ENCODE measurements at regions not wholly inside any gene's neighbourhood (a gene's known extent, or its start where the extent isn't known, plus 50 kb on each side); places are given as distances from the start of the nearest gene placed in this dataset.

DNA sequence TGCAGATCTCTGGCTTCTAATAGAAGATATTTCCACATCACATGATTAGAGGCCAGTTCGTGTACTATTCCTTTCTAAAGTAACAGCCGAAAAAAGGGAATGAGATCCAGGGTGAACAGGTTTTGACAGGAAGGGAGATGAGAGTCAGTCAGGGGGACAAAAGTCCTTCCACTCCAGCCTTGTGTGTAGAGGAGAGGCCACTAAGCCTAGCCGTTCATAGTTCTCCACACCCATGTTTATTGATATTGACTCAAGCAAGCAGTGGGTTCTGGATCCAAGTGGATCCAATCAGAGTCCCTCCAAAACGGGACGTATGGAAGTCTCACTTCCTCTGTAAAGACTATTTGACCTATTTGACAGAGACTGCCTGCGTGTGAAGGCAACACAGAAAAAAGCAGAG lies 80.4 kb upstream of the LRIG1 start:
- Mint-ChIP-seq H3K36me3 (ENCODE audit: low read depth) (no peaks in the 10 kb centered on the region), H3K9me3 (peaks cover 7% of the 10 kb centered on the region), H3K4me1 (peaks cover 10% of the 10 kb centered on the region), H3K27me3 (peaks cover 29% of the 10 kb centered on the region), H3K27ac (no peak overlapping the region), H3K4me3 (no peak overlapping the region)
- ChIA-PET POLR2A (no interaction called here), CTCF (interaction anchor here (2.1 kb wide), 1 partner anchor 173 kb away, joined by 6 read pairs; no protein-coding TSS in a partner anchor)
- DNase-seq, result no peak

DNA sequence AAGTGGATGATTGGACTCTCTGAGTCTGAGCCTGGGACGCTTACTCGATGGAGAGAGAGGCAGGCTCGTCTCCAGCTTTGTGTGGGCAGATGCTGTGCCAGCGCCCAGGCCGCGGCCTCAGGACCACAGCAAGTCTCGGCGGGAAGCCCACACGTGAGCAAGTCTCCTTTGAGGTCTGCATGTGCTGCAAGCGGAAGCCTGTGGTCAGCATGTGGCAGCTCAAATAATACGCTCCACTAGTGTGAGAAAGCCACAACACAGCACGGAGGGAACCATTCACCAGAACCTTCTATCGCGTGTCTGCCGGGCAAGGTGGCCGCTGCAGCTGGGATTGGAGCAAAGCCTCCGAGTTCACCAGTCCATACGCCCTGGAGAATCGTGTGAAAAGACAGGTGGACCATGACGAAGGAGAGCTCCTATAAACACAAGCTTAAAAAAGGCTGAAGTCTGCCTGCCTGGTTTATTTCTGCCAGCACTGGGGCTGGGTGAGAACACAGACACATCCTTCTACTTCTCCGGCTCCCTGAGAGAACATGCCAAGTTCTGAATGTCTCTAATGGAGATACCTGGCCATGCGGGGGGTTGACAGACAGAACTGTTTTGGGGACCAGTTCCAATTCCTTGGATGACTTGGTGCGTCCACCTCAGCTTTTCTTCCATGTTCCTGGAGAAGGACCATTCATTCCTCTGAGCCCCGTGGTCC lies 82.0 kb upstream of the LRIG1 start:
- Mint-ChIP-seq H3K4me1 (peaks cover 10% of the 10 kb centered on the region), H3K36me3 (ENCODE audit: low read depth) (no peaks in the 10 kb centered on the region), H3K9me3 (peaks cover 7% of the 10 kb centered on the region), H3K27ac (no peak overlapping the region), H3K4me3 (no peak overlapping the region), H3K27me3 (peaks cover 29% of the 10 kb centered on the region)
- ChIA-PET POLR2A (no interaction called here), CTCF (interaction anchor here (1.1 to 2.1 kb wide), 2 partner anchors 174 to 205 kb away, joined by 3 to 6 read pairs; no protein-coding TSS in a partner anchor)
- DNase-seq, result peak; percentile 39

DNA sequence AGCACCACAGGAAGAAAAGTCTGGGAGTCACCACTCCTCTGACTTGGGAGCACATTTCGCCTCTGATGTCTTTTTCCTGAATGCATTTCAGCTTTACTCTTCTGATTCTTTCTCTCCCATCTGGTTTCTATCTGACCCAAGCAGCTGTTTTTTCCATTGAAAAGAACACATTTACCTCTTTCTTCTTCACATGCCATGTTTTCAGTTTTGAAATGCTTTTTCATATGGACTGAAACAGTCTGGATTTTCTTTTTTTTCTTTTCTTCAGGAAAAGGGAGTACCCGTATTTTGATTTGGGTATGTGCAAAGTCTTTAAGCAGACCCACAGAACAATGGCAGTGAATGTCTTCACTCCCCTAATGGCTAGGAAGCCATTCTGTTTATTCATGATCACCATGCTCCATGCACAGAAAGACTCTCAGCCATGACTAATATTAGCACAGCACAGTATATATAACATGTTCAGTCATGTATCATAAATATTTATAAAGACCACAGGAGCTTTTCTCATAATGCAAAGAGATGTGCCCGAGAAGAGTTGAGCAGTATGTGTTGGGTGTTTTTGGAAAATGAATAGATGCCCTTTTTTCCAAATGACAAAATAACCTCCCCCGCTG lies 82.7 kb upstream of the LRIG1 start:
- peaks cover 5% of the 10 kb centered on the region for H3K9me3 Mint-ChIP-seq
- CTCF ChIA-PET, result no interaction called here
- peaks cover 10% of the 10 kb centered on the region for H3K4me1 Mint-ChIP-seq
- H3K4me3 Mint-ChIP-seq, result no peak overlapping the region
- H3K36me3 Mint-ChIP-seq (ENCODE audit: low read depth), result no peaks in the 10 kb centered on the region
- DNase-seq, result no peak
- H3K27ac Mint-ChIP-seq, result no peak overlapping the region
- peaks cover 25% of the 10 kb centered on the region for H3K27me3 Mint-ChIP-seq
- POLR2A ChIA-PET, result no interaction called here

DNA sequence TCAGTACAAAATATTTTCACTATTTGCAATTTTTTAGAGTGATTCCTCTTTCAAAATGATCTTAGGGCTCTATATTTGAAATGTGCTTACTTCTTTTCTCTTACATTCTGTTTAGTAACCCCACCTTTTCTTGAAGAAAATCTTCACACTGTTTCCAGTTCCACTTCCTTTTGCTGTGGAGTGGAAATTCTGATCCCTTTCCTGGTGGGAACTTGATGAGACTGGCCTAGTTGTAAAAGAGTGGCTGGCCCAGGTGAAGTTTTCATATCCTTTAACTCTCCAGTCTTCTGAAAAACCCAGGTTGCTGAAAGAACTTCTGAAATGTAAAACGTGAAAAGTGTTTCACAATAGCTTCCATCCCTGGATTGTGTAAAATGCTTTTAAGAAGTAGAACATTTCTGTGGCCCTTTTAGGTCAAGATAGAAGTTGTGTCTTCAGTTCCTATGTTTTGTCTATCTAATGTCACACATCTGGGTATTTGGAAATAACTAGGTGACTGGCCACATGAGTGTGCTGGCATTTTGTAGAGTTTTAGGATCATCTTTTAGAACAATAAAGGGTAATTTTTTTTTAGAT lies 84.8 kb upstream of the LRIG1 start:
- peaks cover 2% of the 10 kb centered on the region for H3K9me3 Mint-ChIP-seq
- ChIA-PET POLR2A (no interaction called here), CTCF (no interaction called here)
- no peak overlapping the region for H3K4me3 Mint-ChIP-seq
- no peaks in the 10 kb centered on the region for H3K36me3 Mint-ChIP-seq (ENCODE audit: low read depth)
- H3K4me1 Mint-ChIP-seq, result peaks cover 10% of the 10 kb centered on the region
- DNase-seq, result no peak
- H3K27me3 Mint-ChIP-seq, result peaks cover 18% of the 10 kb centered on the region
- H3K27ac Mint-ChIP-seq, result no peak overlapping the region

DNA sequence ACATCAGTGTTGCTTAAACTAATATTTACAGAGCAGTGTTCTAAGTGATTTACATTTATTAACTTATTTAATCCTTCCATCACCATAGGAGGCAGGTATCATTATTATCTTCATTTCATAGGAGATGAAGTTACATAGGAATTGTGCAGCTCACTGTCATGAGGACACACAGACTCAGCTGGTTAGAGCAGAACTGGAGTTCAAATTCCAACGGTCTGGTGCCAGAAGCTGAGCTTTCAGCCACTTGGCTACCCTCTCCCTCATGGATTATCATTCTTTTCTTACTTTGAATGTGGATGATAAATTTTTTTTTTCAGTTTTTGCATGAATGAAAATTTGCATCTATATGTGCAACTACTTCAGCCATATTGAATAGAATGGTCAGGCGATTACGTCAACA lies 86.0 kb upstream of the LRIG1 start:
- Mint-ChIP-seq H3K9me3 (peaks cover 2% of the 10 kb centered on the region), H3K27me3 (peaks cover 16% of the 10 kb centered on the region), H3K4me3 (no peak overlapping the region), H3K27ac (no peak overlapping the region), H3K36me3 (ENCODE audit: low read depth) (no peaks in the 10 kb centered on the region), H3K4me1 (peaks cover 10% of the 10 kb centered on the region)
- ChIA-PET CTCF (no interaction called here), POLR2A (no interaction called here)
- no peak for DNase-seq

DNA sequence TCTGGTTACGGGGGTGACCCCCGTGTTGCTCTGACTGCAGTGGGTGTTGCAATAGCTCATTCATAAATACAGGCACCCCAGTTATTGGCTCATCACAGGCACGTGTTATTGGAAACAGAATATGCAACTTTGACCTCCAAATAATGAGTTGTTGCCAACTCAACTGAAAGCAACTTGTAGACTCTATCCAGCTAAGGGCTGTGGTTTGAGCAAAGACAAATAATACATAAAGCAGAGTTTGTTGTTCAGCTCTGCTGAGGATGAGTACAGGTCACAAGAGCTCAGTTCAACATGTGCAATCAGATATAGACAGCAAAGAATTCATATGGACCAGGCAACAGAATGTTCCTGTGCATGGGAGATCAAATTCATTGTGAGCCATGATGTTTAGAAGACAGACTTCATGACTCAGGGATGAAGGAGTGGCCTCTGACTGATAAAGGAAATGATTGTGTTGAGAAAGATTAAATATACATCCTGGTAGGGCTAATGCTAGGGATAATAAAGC lies 87.6 kb upstream of the LRIG1 start:
- H3K36me3 Mint-ChIP-seq (ENCODE audit: low read depth), result no peaks in the 10 kb centered on the region
- H3K4me1 Mint-ChIP-seq, result peaks cover 1% of the 10 kb centered on the region
- H3K4me3 Mint-ChIP-seq, result no peak overlapping the region
- no peak for DNase-seq
- ChIA-PET POLR2A (no interaction called here), CTCF (no interaction called here)
- H3K9me3 Mint-ChIP-seq, result peaks cover 2% of the 10 kb centered on the region
- H3K27ac Mint-ChIP-seq, result no peak overlapping the region
- peaks cover 15% of the 10 kb centered on the region for H3K27me3 Mint-ChIP-seq

DNA sequence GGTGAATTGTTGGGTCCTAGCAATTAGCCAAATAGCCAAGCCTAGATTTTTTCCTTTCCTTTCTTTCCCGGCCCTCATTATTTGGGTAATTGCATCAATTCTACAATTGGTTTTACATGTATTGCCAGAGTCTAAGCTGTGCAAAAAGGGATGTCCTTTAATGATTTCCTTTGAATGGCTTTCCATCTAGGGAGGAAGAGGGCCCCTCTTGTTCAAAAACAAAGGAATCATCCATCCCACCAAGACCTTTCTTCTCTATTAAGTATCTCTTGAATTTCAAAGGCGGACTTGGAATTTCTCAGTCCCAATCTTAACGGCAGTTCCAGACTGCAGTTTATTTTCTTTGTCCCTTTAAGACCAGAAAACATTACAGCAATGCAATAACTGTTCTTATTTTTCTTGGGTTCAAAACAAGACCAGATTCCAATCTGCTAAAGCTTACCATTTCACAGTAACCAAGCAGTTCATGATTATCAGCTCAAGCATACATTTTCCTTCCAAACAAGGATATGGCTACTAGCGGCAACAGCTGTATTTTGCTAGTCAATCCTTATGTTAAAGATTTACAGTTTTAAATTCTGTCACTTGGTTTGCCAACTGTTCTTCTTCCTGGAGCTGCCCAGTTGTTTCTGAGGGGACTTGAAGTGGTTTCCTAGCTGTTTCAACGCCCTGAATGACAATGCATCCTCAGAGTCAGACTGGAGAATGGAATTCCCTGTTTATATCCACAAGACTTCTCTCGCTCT lies 91.4 kb upstream of the LRIG1 start:
- Mint-ChIP-seq H3K27ac (no peak overlapping the region), H3K4me1 (no peaks in the 10 kb centered on the region), H3K36me3 (ENCODE audit: low read depth) (no peaks in the 10 kb centered on the region), H3K4me3 (no peak overlapping the region), H3K9me3 (no peaks in the 10 kb centered on the region), H3K27me3 (peaks cover 9% of the 10 kb centered on the region)
- CTCF ChIA-PET, result no interaction called here
- DNase-seq, result no peak
- POLR2A ChIA-PET, result interaction anchor here (0.5 kb wide), 1 partner anchor 102 kb away, joined by 3 read pairs; no protein-coding TSS in a partner anchor

DNA sequence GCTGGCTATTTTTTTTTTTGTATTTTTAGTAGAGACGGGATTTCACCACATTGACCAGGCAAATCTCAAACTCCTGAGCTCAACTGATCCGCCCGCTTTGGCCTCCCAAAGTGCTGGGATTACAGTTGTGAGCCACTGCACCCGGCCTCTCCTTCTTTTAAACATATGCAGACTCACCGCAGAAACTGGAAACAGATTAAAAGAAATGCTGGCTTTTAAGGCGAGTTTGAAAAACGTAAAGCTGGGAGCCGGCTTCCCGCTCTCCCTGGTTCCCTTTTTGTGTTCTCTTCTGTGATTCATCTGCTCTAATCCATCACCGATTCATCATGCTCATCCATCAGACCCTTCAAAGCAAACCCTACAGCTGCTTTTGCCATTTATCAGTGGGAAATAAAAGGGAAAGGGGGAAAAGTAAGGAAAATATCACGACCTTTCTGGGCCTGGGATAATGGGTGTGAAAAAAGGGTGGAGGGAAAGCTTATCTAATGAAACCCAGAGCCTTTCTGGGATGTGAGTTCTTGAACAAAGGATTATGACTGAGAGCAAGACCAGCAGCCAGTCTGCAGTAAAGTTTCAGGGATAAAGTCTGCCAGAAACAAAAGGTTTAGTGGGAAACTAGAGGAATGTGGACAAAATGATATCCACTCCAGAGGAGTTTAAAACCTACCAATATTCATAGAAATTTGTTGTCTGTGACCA lies 92.3 kb upstream of the LRIG1 start:
- no peaks in the 10 kb centered on the region for H3K36me3 Mint-ChIP-seq (ENCODE audit: low read depth)
- POLR2A ChIA-PET, result no interaction called here
- H3K27ac Mint-ChIP-seq, result no peak overlapping the region
- no peak overlapping the region for H3K4me3 Mint-ChIP-seq
- no peaks in the 10 kb centered on the region for H3K4me1 Mint-ChIP-seq
- no peak for DNase-seq
- H3K27me3 Mint-ChIP-seq, result peaks cover 9% of the 10 kb centered on the region
- no peaks in the 10 kb centered on the region for H3K9me3 Mint-ChIP-seq
- CTCF ChIA-PET, result no interaction called here

DNA sequence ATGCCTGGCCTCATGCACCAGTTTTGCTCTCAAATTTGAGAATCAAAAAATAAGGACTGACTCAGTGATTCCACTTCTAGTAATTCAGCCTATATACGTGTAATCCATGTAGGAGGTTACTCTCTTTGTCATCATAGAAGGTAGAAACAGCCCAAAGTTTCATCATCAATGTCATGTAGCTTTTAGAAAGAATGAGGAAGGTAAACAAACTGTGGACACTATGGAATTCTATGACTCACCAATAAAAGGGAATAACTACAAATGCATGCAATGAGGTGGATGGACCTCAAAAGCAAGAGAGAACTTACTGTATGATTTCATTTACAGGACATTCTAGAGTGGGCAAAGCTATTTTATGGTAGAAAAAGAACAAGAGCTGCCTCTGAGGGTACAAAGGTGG lies 93.2 kb upstream of the LRIG1 start:
- Mint-ChIP-seq H3K4me1 (no peaks in the 10 kb centered on the region), H3K4me3 (no peak overlapping the region), H3K9me3 (no peaks in the 10 kb centered on the region), H3K27ac (no peak overlapping the region), H3K36me3 (ENCODE audit: low read depth) (no peaks in the 10 kb centered on the region), H3K27me3 (peaks cover 9% of the 10 kb centered on the region)
- CTCF ChIA-PET, result no interaction called here
- DNase-seq, result no peak
- POLR2A ChIA-PET, result no interaction called here

DNA sequence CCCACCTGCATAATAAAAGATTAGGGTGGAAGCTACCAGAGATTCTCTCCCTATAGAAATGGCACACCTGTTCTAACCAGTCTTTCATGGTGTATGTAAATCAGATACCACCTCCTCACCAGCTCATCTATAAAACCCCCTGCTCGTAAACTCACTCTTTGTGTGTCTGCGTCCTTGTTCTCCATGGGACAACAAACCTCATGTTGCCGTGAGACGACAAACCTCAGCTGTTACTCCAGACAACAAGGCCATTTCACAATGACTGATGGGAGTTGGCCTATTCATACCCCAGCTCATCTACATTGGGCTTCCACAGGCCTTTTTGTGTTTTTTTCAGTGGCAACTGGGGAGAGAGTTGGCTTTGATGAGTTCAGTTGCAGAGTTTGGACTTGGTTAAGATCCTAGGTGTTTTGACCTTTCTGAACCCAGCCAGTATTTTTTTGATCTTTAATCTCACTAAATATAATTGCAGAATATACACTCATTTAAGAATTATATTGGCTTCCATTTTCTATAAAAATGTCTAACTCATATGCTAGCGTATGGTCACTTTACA lies 96.6 kb upstream of the LRIG1 start:
- peaks cover 4% of the 10 kb centered on the region for H3K27me3 Mint-ChIP-seq
- no peaks in the 10 kb centered on the region for H3K4me1 Mint-ChIP-seq
- H3K9me3 Mint-ChIP-seq, result no peaks in the 10 kb centered on the region
- no peaks in the 10 kb centered on the region for H3K36me3 Mint-ChIP-seq (ENCODE audit: low read depth)
- H3K4me3 Mint-ChIP-seq, result no peak overlapping the region
- no peak overlapping the region for H3K27ac Mint-ChIP-seq
- ChIA-PET CTCF (no interaction called here), POLR2A (no interaction called here)
- no peak for DNase-seq

DNA sequence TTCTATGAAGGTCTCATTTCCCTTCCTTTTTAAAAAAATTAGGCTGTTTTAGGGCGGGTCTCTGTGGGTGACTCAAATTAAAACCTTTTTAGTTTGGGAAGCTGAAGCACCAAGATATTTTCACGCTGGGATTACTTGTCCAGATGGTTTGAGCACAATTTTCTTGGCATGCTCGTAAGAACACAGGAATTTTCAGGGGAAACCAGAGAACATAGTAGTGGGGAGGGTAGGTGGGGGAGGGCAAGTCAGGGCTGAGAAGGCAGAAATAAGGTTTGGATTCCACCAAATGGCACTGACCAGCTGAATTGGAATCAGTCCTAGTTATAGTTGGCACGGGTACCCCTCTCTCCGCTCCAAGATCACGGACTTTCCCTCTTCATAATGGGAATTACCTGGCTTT lies 97.3 kb upstream of the LRIG1 start:
- H3K36me3 Mint-ChIP-seq (ENCODE audit: low read depth), result no peaks in the 10 kb centered on the region
- H3K4me3 Mint-ChIP-seq, result no peak overlapping the region
- no peak for DNase-seq
- ChIA-PET CTCF (no interaction called here), POLR2A (no interaction called here)
- H3K27ac Mint-ChIP-seq, result no peak overlapping the region
- H3K27me3 Mint-ChIP-seq, result peaks cover 4% of the 10 kb centered on the region
- no peaks in the 10 kb centered on the region for H3K4me1 Mint-ChIP-seq
- H3K9me3 Mint-ChIP-seq, result no peaks in the 10 kb centered on the region

DNA sequence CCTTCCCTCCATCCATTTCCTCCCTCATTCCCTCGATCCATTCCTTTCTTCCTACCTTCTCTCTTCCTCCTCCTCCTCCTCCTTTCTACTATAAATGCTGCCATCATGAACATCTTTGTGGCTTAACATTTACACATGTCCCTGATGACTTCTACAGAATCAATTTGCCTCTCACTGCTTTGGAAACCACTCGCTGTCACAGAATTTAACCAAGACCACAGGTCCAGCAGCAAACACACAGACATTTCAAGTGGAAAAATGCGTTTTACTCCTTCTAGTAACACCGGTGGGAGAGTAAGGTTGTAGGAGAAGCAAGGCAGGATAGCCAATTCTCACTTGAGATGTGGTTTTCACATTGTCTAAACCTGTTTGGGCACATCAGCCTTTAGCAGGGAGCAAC lies 101.4 kb upstream of the LRIG1 start:
- Mint-ChIP-seq H3K4me1 (no peaks in the 10 kb centered on the region), H3K9me3 (no peaks in the 10 kb centered on the region), H3K27ac (no peak overlapping the region), H3K36me3 (ENCODE audit: low read depth) (no peaks in the 10 kb centered on the region), H3K4me3 (no peak overlapping the region), H3K27me3 (peaks cover 6% of the 10 kb centered on the region)
- POLR2A ChIA-PET, result no interaction called here
- CTCF ChIA-PET, result no interaction called here
- DNase-seq, result no peak

DNA sequence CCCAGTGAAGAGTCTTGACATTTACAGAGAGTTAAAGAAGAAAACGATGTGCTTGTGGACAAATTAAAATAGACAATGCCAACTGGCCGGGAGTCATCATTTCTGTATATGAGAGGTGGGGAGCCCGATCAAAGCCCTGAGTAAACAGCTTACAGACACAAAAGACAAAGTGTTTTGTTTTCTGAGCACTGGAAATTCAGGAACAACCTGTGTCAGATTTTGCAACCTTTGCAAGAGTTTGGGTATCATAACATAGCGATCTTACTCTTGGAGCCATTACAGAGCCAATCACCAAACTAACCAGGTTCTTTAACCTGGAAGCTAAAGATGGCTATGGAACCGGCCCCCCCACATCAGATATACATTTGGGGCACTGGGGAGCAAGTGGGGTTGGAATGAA lies 101.9 kb upstream of the LRIG1 start:
- ChIA-PET POLR2A (no interaction called here), CTCF (no interaction called here)
- peaks cover 6% of the 10 kb centered on the region for H3K27me3 Mint-ChIP-seq
- H3K27ac Mint-ChIP-seq, result no peak overlapping the region
- DNase-seq, result no peak
- H3K4me3 Mint-ChIP-seq, result no peak overlapping the region
- no peaks in the 10 kb centered on the region for H3K36me3 Mint-ChIP-seq (ENCODE audit: low read depth)
- no peaks in the 10 kb centered on the region for H3K4me1 Mint-ChIP-seq
- no peaks in the 10 kb centered on the region for H3K9me3 Mint-ChIP-seq

Measured in activated CD4-positive, alpha-beta memory T cell treated with anti-CD3 and anti-CD28 coated beads, Interleukin-2, amount 10 ng/mL, durations not matched to agents 7 days and 5 days (primary cell).